ENCODE measurements at regions not wholly inside any gene's neighbourhood (a gene's known extent, or its start where the extent isn't known, plus 50 kb on each side); places are given as distances from the start of the nearest gene placed in this dataset.

DNA sequence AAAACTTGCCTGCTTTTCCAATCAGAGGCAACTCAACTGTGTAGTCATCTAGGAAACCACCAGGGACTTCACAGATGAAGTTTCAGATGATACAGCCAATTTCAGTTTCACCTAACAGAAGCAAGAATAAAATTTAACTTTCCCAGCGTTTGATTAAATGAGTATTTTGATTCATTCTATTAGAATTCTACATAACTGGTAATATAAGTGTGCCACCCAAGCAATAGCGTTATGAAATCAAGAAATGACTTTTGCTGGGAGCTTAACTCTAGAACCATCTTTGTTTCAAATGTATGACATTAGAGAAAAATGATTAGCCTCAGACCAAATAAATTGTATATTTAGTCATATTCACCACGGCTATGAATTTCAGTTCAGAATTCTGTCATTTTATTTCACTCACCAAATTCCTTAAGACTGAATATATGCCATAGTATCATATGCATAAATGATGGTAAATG, 239.3 kb downstream of the NRIP1 start:
- H3K36me3 ChIP-seq (ENCODE audit: insufficient read depth, low read length), result no peaks in the 10 kb centered on the region
- TF ChIP-seq, protein P1, sequence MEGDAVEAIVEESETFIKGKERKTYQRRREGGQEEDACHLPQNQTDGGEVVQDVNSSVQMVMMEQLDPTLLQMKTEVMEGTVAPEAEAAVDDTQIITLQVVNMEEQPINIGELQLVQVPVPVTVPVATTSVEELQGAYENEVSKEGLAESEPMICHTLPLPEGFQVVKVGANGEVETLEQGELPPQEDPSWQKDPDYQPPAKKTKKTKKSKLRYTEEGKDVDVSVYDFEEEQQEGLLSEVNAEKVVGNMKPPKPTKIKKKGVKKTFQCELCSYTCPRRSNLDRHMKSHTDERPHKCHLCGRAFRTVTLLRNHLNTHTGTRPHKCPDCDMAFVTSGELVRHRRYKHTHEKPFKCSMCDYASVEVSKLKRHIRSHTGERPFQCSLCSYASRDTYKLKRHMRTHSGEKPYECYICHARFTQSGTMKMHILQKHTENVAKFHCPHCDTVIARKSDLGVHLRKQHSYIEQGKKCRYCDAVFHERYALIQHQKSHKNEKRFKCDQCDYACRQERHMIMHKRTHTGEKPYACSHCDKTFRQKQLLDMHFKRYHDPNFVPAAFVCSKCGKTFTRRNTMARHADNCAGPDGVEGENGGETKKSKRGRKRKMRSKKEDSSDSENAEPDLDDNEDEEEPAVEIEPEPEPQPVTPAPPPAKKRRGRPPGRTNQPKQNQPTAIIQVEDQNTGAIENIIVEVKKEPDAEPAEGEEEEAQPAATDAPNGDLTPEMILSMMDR (IDR thresholded peaks at IDR 0.05; ENCODE audit: insufficient read depth, low read depth, low read length), result no peak
- TF ChIP-seq EZH2 (IDR thresholded peaks at IDR 0.05; ENCODE audit: insufficient read depth, low read length), result no peak
- no peaks in the 10 kb centered on the region for H4K20me1 ChIP-seq (ENCODE audit: insufficient read depth, low read length)
- H2AFZ ChIP-seq (ENCODE audit: low read depth, low read length), result no peak overlapping the region
- H3K27ac ChIP-seq (ENCODE audit: low read depth, low read length), result no peak overlapping the region
- H3K4me3 Mint-ChIP-seq (ENCODE audit: unreplicated experiment), result no peak overlapping the region
- DNase-seq (ENCODE audit: low read depth) (no peak), FAIRE-seq (no peak)
- H3K36me3 Mint-ChIP-seq (ENCODE audit: low read depth, unreplicated experiment), result no peaks in the 10 kb centered on the region
- no peak overlapping the region for H3K4me2 ChIP-seq (ENCODE audit: low read length)
- H3K27me3 ChIP-seq (ENCODE audit: insufficient read depth, low read length), result no peaks in the 10 kb centered on the region
- H3K27ac Mint-ChIP-seq (ENCODE audit: unreplicated experiment), result no peak overlapping the region
- H3K4me1 Mint-ChIP-seq (ENCODE audit: low read depth, unreplicated experiment), result no peaks in the 10 kb centered on the region
- no peak overlapping the region for H3K4me3 ChIP-seq (ENCODE audit: insufficient read depth, low read depth, low read length)
- H3K27me3 Mint-ChIP-seq (ENCODE audit: low read depth, unreplicated experiment), result no peaks in the 10 kb centered on the region
- H3K9ac ChIP-seq (ENCODE audit: low read length), result no peak overlapping the region
- H3K79me2 ChIP-seq (ENCODE audit: insufficient read depth, low read length), result no peaks in the 10 kb centered on the region
- no peaks in the 10 kb centered on the region for H3K9me3 Mint-ChIP-seq (ENCODE audit: unreplicated experiment)
- H3K4me1 ChIP-seq (ENCODE audit: insufficient read depth, low read length), result no peaks in the 10 kb centered on the region
- no peaks in the 10 kb centered on the region for H3K9me3 ChIP-seq (ENCODE audit: insufficient read depth, low read depth, low read length)

DNA sequence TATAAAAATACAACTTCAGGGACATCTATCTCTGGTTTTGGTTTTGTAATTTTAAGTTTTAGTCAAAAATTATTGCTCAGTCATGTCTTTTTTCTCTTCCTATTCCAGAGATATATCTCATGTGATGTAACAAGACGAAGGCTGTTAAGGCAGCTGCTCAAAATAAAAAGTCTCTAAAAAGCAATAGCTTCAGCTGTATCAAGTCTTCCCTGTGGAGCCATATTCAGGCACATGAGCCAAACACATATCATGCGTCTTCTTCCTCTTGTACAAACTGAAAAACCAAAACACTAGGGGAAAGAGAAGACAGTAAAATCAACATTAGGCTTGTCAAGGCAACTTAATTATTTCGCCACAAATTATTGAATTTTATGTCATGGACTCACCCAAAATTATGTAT, 240.7 kb downstream of the NRIP1 start:
- FAIRE-seq (no peak), DNase-seq (ENCODE audit: low read depth) (no peak)
- Histone ChIP-seq H3K4me2 (ENCODE audit: low read length) (no peak overlapping the region), H3K4me3 (ENCODE audit: insufficient read depth, low read depth, low read length) (no peak overlapping the region), H3K36me3 (ENCODE audit: insufficient read depth, low read length) (no peaks in the 10 kb centered on the region), H3K9ac (ENCODE audit: low read length) (no peak overlapping the region), H3K27me3 (ENCODE audit: insufficient read depth, low read length) (no peaks in the 10 kb centered on the region), H3K27ac (ENCODE audit: low read depth, low read length) (no peak overlapping the region), H4K20me1 (ENCODE audit: insufficient read depth, low read length) (no peaks in the 10 kb centered on the region), H3K79me2 (ENCODE audit: insufficient read depth, low read length) (no peaks in the 10 kb centered on the region), H3K4me1 (ENCODE audit: insufficient read depth, low read length) (no peaks in the 10 kb centered on the region), H2AFZ (ENCODE audit: low read depth, low read length) (no peak overlapping the region), H3K9me3 (ENCODE audit: insufficient read depth, low read depth, low read length) (no peaks in the 10 kb centered on the region)
- Mint-ChIP-seq H3K4me1 (ENCODE audit: low read depth, unreplicated experiment) (no peaks in the 10 kb centered on the region), H3K27me3 (ENCODE audit: low read depth, unreplicated experiment) (no peaks in the 10 kb centered on the region), H3K9me3 (ENCODE audit: unreplicated experiment) (no peaks in the 10 kb centered on the region), H3K4me3 (ENCODE audit: unreplicated experiment) (no peak overlapping the region), H3K27ac (ENCODE audit: unreplicated experiment) (no peak overlapping the region), H3K36me3 (ENCODE audit: low read depth, unreplicated experiment) (no peaks in the 10 kb centered on the region)
- no peak for TF ChIP-seq EZH2 (IDR thresholded peaks at IDR 0.05; ENCODE audit: insufficient read depth, low read length)
- TF ChIP-seq, protein P1 (IDR thresholded peaks at IDR 0.05; ENCODE audit: insufficient read depth, low read depth, low read length), result no peak

DNA sequence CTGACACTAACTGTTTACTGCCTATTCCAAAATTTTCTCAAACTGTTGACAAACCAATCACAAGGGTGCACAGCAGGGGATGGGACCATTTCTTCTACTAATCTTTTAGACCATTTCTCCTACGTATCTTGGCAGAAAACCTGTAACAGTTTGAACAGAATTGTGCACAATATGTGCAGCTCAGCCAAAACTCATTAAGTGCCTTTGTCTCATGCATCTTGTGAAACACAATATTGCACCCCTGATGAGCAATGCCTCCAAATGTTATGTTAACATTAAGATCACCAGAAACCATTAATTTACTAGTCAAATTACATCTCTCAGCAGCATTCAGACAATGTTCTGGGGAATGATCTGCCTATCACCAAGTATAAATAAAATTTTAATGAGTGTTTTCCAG, 247.5 kb downstream of the NRIP1 start:
- TF ChIP-seq EZH2 (IDR thresholded peaks at IDR 0.05; ENCODE audit: insufficient read depth, low read length), result no peak
- TF ChIP-seq, protein P1 (IDR thresholded peaks at IDR 0.05; ENCODE audit: insufficient read depth, low read depth, low read length), result no peak
- H3K36me3 Mint-ChIP-seq (ENCODE audit: low read depth, unreplicated experiment), result no peaks in the 10 kb centered on the region
- FAIRE-seq (no peak), DNase-seq (ENCODE audit: low read depth) (no peak)
- H4K20me1 ChIP-seq (ENCODE audit: insufficient read depth, low read length), result no peaks in the 10 kb centered on the region
- no peaks in the 10 kb centered on the region for H3K4me1 Mint-ChIP-seq (ENCODE audit: low read depth, unreplicated experiment)
- H3K79me2 ChIP-seq (ENCODE audit: insufficient read depth, low read length), result no peaks in the 10 kb centered on the region
- H3K27ac ChIP-seq (ENCODE audit: low read depth, low read length), result no peak overlapping the region
- no peaks in the 10 kb centered on the region for H3K9me3 ChIP-seq (ENCODE audit: insufficient read depth, low read depth, low read length)
- H3K27me3 Mint-ChIP-seq (ENCODE audit: low read depth, unreplicated experiment), result no peaks in the 10 kb centered on the region
- no peak overlapping the region for H3K4me2 ChIP-seq (ENCODE audit: low read length)
- H3K27ac Mint-ChIP-seq (ENCODE audit: unreplicated experiment), result no peak overlapping the region
- H3K4me3 ChIP-seq (ENCODE audit: insufficient read depth, low read depth, low read length), result no peak overlapping the region
- H3K9ac ChIP-seq (ENCODE audit: low read length), result no peak overlapping the region
- H3K4me1 ChIP-seq (ENCODE audit: insufficient read depth, low read length), result no peaks in the 10 kb centered on the region
- H3K36me3 ChIP-seq (ENCODE audit: insufficient read depth, low read length), result no peaks in the 10 kb centered on the region
- H2AFZ ChIP-seq (ENCODE audit: low read depth, low read length), result no peak overlapping the region
- no peaks in the 10 kb centered on the region for H3K9me3 Mint-ChIP-seq (ENCODE audit: unreplicated experiment)
- no peak overlapping the region for H3K4me3 Mint-ChIP-seq (ENCODE audit: unreplicated experiment)
- H3K27me3 ChIP-seq (ENCODE audit: insufficient read depth, low read length), result no peaks in the 10 kb centered on the region

Measured in astrocyte (in vitro differentiated cells and primary cell).